Skeletal muscle cell (primary cell): ENCODE measurements at regions not wholly inside any gene's neighbourhood (a gene's known extent, or its start where the extent isn't known, plus 50 kb on each side); places are given as distances from the start of the nearest gene placed in this dataset.

Experiments used
- DNase-seq: peaks from one replicate; pipeline ENCODE4 v3.0.0-alpha.2; 2010; ENCODE audit warnings: low read depth
- H3K4me3 ChIP-seq: 2 replicates; pipeline ENCODE4 v1.5.1; 2011; ENCODE audit warnings: low read depth, mild to moderate bottlenecking, control low read depth, low read length, moderate library complexity

DNA sequence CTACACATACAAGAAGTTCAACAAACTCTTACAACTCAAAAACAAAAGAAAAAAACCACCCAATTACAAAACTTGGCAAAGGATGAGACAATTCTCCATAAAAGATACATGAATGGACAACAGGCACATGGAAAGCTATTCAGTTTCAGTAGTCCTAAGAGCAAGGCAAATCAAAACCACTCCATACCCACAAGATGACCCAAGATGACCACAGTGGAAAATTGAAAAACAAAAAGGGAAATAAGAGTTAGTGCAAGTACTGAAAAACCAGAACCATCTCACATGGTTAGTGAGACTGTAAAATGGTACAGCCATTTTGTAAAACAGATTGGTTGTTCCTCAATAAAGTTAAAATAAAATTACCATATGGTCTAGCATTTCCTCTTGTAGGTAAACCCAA lies 287.1 kb upstream of the CDH9 start:
- DNase-seq, result no peak
- H3K4me3 ChIP-seq, result no peak overlapping the region

- DNase-seq, result no peak
Measured at GRCh38 chr5:27318701-27319100, 280.3 kb upstream of the CDH9 start.

GRCh38 chr5:27316271-27316650 lies 277.9 kb upstream of the CDH9 start:
- H3K4me3 ChIP-seq, result no peak overlapping the region
- peak; percentile 49 for DNase-seq

More at GRCh38 chr5:27318701-27319100, 280.3 kb upstream of the CDH9 start:
- H3K4me3 ChIP-seq, result no peak overlapping the region

DNA sequence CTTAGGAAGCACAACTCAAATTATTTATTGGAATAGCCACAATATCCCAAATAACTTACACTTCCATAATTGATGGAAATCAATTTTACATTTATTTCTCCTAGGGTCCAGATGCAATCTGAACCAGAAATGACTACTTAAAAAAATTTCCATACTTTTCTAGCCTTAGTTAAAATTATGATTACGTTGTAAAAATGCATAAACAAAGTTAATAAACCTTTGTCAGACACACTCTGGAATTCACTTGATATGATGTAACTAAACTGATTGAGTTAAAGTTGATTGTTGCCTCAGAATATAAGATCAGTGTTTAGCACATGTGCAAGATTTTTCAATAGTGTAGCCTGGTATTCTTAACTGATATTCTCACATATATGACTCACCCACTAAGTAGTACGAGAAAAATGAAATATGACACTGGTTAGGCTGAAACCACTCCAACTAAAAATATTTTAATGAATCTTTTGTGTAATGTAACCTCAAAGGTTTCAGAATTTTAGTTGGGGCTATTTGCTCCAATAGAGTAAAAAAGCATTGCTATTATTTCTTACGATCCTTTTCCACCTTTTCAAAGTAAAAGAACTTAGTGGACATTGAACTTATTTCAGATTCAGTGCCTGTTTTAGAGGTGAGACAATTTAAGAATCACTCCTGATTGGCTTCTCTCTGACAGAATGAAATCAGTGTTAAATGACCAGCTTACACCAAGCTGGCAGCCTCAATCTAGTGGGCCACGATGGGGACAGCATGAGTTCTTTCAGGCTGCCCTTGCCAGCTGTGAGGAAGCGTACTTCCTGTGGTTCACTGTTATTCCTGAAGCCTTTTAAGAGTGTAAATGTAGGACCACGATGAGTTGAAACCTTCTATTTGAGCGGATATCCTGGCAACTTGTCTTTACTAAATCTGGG lies 277.2 kb upstream of the CDH9 start:
- peak; percentile 54 for DNase-seq
- H3K4me3 ChIP-seq, result no peak overlapping the region

GRCh38 chr5:27313549-27313948 lies 275.2 kb upstream of the CDH9 start:
- H3K4me3 ChIP-seq, result no peak overlapping the region
- no peak for DNase-seq

DNA sequence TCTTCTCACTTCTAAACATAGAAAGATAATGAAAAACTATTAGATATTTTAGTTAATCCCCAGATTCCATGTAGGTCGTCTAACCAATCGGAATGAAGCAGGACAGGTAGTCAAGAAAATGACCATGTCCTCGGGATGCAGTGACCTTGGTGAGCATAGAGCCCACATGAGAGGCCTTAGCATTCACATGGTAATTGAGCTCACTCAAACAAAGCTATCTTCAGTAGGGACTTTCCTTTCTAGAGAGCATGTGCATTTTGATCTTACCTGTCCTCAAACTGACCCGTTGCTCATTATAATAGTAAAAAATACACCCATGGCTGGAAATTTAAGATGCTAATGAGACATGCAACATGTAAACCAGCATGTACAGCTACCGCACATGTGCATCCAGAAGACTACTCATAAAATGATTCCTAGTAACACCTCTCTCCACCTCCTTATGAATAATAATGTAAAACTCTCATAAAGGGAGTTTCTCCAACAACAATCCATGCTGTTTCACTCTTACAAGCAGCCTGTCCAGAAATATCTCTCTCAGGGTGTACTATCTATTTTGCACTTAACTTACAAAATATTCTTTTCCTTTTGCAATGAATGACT lies 274.0 kb upstream of the CDH9 start:
- H3K4me3 ChIP-seq, result no peak overlapping the region
- no peak for DNase-seq

DNA sequence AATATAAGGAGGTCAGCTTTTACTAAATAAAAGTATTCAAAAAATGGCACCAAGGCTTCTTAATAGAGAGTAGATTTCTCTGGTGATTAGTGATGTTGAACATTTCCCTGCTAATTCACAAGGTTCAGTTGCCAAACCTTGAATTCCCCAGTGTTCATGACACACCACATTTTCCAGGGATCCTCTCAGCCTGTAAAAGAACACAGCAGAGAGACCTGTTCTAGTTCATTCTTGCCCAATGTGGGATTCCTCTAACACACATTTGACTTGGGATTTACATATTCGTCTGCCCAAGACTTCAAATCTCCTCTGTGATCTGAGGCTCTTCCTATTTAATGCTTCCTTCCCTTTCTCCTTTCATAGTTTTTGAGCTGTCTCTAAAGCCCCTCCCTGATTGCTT lies 273.2 kb upstream of the CDH9 start:
- DNase-seq, result peak; percentile 71
- no peak overlapping the region for H3K4me3 ChIP-seq

DNA sequence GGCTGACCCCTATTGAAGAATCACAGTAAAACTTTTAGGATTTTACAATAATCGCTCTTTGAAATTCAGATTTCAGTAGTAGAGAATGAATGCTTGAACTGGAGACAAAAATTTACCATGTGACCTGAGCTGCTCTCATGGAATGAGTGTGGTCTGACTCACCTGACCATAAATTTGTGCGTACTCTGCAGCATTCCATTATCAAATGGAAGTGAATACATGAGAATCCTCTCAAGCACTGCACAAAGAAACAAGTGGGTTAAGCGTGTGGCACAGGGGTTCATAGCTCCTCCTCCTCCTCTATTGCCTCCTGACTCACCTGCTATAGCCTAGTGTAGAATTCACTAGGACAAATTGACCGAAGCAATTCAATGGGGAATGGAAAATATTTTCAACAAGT lies 269.8 kb upstream of the CDH9 start:
- H3K4me3 ChIP-seq, result no peak overlapping the region
- DNase-seq, result peak; percentile 32

DNA sequence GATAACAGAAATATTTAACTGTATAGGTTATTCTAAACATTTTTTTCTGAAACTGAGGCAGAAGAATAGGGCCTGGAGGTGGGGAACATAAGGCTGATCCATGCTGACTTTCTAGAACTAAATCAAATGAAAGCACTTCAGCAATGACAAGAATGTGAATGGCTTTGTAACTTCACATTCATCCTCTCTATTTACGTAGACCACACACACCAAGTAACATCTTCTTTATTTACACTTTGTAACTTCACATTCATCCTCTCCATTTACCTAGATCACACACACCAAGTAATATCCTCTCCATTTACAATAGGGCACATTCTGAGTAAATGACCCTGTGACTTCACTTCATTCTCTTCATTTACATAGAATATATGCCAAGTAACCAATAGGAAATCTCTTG lies 251.8 kb upstream of the CDH9 start:
- no peak overlapping the region for H3K4me3 ChIP-seq
- no peak for DNase-seq

GRCh38 chr5:27276119-27276518 lies 237.7 kb upstream of the CDH9 start:
- H3K4me3 ChIP-seq, result no peak overlapping the region
- DNase-seq, result no peak

GRCh38 chr5:27275345-27275744 lies 237.0 kb upstream of the CDH9 start:
- H3K4me3 ChIP-seq, result no peak overlapping the region
- DNase-seq, result no peak

- DNase-seq, result no peak
- no peak overlapping the region for H3K4me3 ChIP-seq
Measured at GRCh38 chr5:27269766-27270165, 231.4 kb upstream of the CDH9 start.

GRCh38 chr5:27267209-27267824 lies 228.9 kb upstream of the CDH9 start:
- DNase-seq, result no peak
- H3K4me3 ChIP-seq, result no peak overlapping the region

DNA sequence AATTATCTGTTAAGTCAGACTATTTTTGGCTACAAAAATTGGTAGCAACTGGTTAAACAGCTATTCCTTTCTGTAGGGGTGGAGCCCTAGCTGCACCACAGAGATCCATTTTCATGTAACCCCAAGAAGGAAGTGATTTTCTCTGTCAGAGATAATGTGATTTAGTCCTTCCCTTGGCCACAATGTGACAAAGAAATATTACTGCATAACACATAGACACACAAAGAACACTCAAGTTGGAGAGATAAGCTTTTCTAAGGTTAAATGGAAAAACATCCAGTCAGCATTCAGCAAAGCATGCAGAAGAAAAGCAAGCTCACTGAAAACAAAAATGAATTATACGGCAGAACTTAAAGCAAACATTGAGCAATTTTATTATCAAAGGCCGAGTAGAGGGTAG lies 227.8 kb upstream of the CDH9 start:
- no peak for DNase-seq
- no peak overlapping the region for H3K4me3 ChIP-seq

- no peak overlapping the region for H3K4me3 ChIP-seq
- no peak for DNase-seq
Measured at GRCh38 chr5:27257696-27258095, 219.3 kb upstream of the CDH9 start.

DNA sequence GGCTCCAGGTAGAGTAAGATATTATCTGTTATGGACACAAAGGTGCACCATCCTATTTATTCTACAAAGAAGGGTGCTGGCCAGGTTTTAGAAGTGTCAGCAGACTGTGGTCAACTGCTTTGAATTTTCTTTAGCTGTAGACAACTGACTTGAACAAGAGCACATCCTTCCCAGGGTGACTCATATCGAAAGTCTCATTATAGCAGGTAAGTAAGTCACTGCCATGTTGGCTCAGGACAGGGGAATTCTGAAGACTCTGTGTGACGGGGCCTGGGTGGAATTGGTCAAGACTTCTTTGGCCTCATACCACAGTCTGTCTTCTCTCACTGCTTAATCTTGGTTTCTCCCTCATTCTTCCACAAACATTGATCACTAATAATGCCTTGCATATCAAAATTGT lies 214.5 kb upstream of the CDH9 start:
- H3K4me3 ChIP-seq, result no peak overlapping the region
- DNase-seq, result no peak

GRCh38 chr5:27242258-27242626 lies 203.9 kb upstream of the CDH9 start:
- no peak overlapping the region for H3K4me3 ChIP-seq
- no peak for DNase-seq

DNA sequence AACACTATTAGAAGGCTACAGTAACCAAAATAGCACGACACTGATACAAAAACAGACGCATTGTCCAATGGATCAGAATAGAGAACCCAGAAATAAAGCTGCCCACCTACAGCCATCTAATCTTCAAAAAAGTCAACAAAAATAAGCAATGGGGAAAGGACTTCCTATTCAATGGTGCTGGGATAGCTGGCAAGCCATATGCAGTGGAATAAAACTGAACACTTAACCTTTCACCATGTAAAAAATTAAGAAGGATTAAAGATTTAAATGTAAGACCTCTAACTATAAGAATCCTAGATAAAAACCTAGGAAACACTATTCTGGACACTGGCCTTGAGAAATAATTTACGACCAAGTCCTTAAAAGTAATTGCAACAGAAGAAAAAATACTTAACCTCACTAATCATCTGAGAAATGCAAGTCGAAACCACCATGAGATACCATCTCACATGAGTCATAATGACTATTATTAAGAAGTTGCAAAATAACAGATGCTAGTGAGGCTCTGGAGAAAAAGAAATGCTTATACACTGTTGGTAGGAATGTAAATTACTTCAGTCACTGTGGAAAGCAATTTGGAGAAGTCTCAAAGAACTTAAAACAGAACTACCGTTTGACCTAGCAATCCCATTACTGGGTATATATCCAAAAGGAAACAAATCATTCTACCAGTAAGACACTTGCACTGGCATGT lies 203.3 kb upstream of the CDH9 start:
- peak; percentile 95 for DNase-seq
- H3K4me3 ChIP-seq, result no peak overlapping the region

DNA sequence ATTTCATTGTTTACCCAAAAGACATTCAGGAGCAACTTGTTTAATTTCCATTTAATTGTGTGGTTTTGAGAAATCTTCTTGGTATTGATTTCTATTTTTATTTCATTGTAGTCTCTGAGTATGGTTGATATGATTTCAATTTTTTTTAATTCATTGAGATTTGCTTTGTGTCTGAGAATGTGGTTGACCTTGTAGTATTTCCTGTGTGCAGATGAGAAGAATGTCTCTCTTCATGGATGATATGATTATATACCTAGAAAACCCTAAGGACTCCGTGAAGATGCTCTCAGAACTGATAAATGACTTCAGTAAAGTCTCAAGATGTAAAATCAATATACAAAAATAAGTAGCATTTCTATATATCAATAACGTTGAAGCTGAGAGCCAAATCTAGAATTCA lies 202.4 kb upstream of the CDH9 start:
- no peak for DNase-seq
- no peak overlapping the region for H3K4me3 ChIP-seq

- H3K4me3 ChIP-seq, result no peak overlapping the region
- no peak for DNase-seq
Measured at GRCh38 chr5:27234916-27235315, 196.5 kb upstream of the CDH9 start.
